NCI-H128 (cell line): ENCODE measurements at regions not wholly inside any gene's neighbourhood (a gene's known extent, or its start where the extent isn't known, plus 50 kb on each side); places are given as distances from the start of the nearest gene placed in this dataset.

Source experiments
- DNase-seq: peaks from one replicate; lab custom pipeline; 2025; ENCODE audit not compliant: unreplicated experiment; lab: John Stamatoyannopoulos, UW

DNA sequence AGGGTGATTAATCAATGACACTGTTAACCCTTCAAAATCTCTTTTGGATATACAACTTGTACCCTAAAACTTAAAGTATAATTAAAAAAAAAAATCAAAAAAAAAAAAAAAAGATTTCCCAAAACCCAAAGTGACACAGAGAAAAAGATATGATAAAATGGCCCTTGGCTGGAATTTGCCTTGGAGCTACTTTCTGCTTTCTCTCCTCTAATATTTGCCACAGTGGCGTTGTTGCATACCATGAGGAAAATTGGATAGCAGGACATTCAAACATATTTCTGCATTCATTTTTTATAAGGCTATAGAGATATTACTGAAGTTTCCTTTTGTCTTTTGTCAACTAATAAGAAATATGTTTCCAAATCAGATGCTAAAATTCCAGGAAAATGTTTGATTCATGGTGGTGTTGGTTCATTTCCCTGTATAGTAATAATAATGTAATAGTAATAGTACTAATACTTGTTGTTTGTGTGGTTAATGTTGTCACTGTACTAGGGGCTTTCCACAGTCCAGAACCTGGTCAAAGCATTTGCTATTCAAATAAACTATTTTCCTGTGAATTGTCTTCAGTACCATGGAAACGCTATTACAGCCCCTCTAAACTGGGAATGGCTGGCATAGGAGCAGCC lies 441.3 kb upstream of the THBS1 start:
- DNase-seq, result no peak

- no peak for DNase-seq
Observed at GRCh38 chr15:39140060-39140604, 440.7 kb upstream of the THBS1 start.

- no peak for DNase-seq
Observed at GRCh38 chr15:39142500-39142899, 438.4 kb upstream of the THBS1 start.

- DNase-seq, result no peak
Observed at GRCh38 chr15:39143479-39143878, 437.4 kb upstream of the THBS1 start.

DNA sequence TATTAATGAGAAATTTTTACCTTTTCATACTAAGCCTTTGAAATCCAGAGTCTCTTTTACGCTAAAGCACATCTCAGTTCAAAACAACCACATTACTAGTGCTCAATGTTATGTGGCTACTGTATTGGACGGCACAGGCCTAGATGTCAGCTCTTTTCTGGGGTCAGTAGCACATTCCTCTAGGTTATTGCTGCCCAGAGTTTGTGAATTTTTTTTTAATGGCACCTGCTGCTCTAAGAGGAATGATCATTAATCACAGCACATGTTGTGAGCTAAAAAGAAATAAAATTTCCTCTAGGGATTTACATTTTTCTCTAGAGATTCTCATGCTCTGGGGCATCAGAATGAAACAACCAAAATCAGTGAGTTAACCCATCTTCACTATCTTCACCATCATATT lies 436.8 kb upstream of the THBS1 start:
- no peak for DNase-seq

DNA sequence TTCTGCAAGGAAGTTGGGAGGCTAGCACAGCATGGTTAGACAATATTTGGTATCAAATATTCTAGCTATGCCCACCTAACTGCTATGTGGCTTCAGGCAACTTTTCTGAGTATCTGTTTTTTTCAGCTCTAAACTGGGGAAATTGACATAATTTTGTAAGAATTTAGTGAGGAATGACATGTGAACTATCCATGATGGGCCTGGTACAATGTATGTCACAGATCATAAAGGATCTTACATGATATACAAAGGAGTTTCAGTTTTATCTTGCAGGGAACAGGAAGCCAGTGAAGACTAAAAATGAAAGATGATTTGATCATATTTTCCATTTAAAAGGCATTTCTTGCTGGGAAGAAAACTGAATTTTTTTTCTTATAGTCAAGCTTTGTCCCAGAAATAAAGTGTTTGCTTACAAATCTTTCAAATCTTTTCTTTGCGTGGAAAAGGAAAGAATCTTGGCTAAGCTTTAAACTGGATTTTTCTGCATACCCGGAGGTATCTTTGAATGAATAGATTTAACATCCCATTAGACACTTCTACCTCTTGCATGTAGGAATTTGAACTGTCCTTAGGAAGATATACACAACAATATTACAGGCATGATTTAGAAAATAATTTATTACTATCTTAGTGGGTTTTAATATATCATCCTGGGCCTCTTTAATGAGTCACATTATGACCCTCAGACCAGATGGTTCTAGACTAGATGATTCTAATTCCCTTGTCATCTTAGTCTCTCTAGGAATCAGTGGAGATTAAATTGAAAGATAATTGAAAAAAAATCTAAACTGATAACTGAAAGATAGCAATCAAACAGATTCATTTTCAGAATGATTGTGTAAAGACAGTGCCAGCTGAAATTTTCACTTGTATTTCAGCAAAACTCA lies 436.0 kb upstream of the THBS1 start:
- DNase-seq, result no peak

DNA sequence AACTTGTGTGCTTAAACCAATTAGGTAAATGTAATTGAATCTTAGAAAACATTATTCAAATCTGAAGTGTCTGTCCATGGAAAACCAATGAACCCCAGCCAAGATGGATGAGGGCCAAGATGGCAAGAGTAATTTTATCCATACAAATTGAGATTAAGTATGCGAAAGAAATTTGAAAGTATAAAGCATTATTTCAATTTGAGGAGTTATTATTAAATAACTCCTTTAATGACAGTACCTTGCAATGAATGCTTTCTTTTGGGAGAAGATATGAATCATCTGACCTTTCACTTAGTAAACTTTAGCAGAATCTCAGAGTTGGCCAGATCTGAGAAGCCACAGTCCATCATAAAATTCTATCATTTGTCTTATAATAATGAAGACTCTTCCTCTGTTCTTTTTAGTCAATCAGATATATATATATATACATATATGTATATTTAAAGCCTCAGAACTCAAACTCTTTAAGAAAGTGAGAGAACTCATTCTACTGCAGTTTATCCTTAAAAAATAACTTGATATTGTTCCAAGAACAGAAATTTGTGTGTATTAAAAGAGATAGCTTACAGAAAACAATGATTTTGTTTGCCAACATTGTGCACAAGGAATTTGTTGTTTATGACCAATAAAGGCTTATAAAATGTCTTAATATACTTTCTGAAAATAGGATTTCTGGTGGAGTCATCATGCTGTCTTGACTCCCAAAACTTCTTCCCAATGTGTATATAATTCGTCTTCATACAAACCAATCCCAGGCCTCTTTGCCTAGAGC lies 434.8 kb upstream of the THBS1 start:
- no peak for DNase-seq

GRCh38 chr15:39149636-39150150 lies 431.2 kb upstream of the THBS1 start:
- no peak for DNase-seq

DNA sequence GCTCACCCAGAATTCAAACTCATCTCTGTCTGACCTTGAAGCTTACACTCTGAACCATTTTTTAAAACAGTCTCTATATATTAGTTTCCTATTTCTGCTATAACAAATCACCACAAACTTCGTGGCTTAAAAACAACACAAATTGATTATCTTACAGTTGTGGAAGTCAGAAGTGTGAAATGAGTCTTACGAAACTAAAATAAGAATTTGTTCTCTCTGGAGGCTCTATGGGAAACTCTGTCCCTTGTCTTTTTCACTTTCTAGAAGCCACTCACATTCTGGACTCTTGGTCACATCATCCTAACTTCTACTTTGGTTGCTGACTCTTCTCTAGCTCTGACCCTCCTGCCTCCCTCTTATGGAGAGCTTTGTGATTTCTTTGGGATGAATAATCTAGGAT lies 429.3 kb upstream of the THBS1 start:
- DNase-seq, result no peak

- no peak for DNase-seq
Observed at GRCh38 chr15:39153058-39153714, 427.7 kb upstream of the THBS1 start.

GRCh38 chr15:39153716-39154115 lies 427.2 kb upstream of the THBS1 start:
- no peak for DNase-seq

DNA sequence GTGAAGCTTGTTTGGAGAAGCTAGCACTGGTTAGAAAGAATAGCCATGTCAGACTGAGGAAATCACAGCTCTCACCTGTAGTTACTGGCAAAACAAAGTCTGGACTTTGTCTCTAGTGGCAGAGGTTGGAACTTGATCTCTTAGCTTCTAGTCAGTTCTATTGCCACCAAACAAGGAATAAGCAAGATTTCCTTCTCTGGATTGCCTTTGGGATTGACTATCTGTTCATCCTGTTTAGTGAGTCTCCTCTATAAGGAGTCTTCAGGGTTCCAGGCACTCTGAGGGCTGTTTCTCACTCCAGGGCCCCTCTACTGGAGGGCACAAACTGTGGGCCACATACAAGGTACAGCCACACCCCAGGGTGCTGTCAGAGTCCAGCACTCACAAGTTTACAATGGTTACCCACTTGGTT lies 426.6 kb upstream of the THBS1 start:
- DNase-seq, result no peak

DNA sequence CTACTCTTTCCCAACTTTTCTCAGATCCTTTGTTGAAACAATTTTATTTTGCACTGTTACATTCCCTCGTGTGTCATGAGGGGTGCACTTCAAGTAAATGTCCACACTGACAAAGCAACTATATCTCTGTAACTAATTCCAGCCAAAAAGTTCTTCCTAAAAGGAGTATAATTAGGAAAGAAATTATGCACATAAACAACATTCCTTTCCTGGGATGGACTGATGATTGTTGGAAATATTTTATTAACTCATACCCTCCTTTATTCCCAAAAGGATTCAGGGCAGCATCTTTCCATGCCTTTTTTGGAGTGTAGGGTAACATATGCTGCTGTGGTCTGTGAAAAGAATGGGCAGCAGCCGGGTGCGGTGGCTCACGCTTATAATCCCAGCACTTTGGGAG lies 426.1 kb upstream of the THBS1 start:
- DNase-seq, result no peak

DNA sequence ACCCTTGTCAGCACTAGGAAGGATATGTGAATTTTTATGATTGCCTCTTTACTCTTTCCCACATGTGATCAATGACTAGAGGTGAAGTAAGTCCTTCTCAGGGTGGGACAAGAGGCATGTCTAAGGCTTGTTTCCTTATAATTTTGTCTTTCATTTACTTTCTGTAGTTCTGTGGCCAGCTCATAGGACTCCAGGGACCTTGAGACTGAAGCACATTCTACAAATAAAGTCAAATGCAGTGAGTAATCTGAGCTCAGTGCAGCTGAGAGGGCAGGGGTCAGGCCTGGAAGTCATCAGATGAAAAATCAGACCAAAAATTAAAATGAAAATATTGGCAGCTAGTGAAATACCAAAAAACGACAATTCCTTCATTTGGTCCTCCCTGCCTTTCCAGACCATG lies 424.7 kb upstream of the THBS1 start:
- DNase-seq, result no peak

GRCh38 chr15:39156646-39157250 lies 424.1 kb upstream of the THBS1 start:
- DNase-seq, result no peak

- DNase-seq, result no peak
Observed at GRCh38 chr15:39157882-39158281, 423.0 kb upstream of the THBS1 start.

- DNase-seq, result no peak
Observed at GRCh38 chr15:39159833-39160232, 421.0 kb upstream of the THBS1 start.

DNA sequence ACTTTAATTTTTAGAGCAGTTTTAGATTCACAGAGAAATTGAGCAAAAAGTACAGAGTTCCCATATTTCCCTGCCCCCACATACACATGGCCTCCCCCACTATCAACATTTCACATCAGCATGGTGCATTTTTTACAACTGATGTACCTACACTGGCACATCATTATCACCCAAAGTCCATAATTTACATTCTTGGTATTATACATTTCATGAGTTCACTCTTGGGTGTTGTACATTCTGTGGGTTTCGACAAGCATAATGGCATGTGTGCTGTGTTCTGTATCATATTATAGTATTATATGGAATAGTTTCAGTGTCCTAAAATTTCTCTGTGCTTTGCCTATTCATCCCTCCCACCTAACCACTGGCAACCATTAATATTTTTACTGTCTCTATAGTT lies 419.8 kb upstream of the THBS1 start:
- DNase-seq, result no peak

- DNase-seq, result no peak
Observed at GRCh38 chr15:39165020-39165706, 415.7 kb upstream of the THBS1 start.
